Heart left ventricle (tissue), 16 donors: ENCODE measurements at regions not wholly inside any gene's neighbourhood (a gene's known extent, or its start where the extent isn't known, plus 50 kb on each side); places are given as distances from the start of the nearest gene placed in this dataset.

Experiments used
- ATAC-seq, 4 donors: fragments of 200-7000 bp; cut with Tn5 transposase; one replicate each; pipeline ENCODE4 v1.9.1; 2020 to 2022; ENCODE audit warnings: moderate library complexity in 4 of 4, mild to moderate bottlenecking in 3 of 4, moderate number of reproducible peaks in 1 of 4
- DNase-seq, 5 donors: peaks; one replicate each; pipeline ENCODE4 v3.0.0-alpha.2; 2020
- H3K27ac ChIP-seq, 12 donors: fragments of 200-600 bp; sonication (generic) in 4 of 12; one replicate each; pipeline versions ENCODE4 v1.5.0 to v1.8.0; 2016 to 2022; ENCODE audit warnings: mild to moderate bottlenecking in 2 of 12
- H3K27me3 ChIP-seq, 9 donors: fragments of 200-600 bp; sonication (generic) in 2 of 9; one replicate each; pipeline versions ENCODE4 v1.5.1 to v1.8.0; 2016 to 2022; ENCODE audit warnings: mild to moderate bottlenecking in 3 of 9
- H3K36me3 ChIP-seq, 9 donors: fragments of 200-600 bp; sonication (generic) in 2 of 9; one replicate each; pipeline versions ENCODE4 v1.5.0 to v1.8.0; 2018 to 2022; ENCODE audit warnings: mild to moderate bottlenecking in 2 of 9
- H3K4me1 ChIP-seq, 12 donors: fragments of 200-600 bp; sonication (generic) in 4 of 12; one replicate each; pipeline versions ENCODE4 v1.5.0 to v1.8.0; 2016 to 2022; ENCODE audit warnings: mild to moderate bottlenecking in 3 of 12
- H3K4me3 ChIP-seq, 12 donors: fragments of 200-600 bp; sonication (generic) in 4 of 12; one replicate each; pipeline versions ENCODE4 v1.5.0 to v1.8.0; 2017 to 2022; ENCODE audit warnings: mild to moderate bottlenecking in 9 of 12, moderate library complexity in 4 of 12
- H3K9me3 ChIP-seq, 12 donors: fragments of 200-600 bp; sonication (generic) in 4 of 12; one replicate each; pipeline versions ENCODE4 v1.5.0 to v1.8.0; 2016 to 2022; ENCODE audit warnings: mild to moderate bottlenecking in 1 of 12
- POLR2A ChIP-seq, 2 donors: fragments of 450-650 bp; IDR thresholded peaks; one replicate each; pipeline ENCODE4 v1.6.1; 2017; ENCODE audit warnings: antibody characterized with exemption in 2 of 2, mild to moderate bottlenecking in 2 of 2, moderate library complexity in 2 of 2
- WGBS, 4 donors: extraction: QIAGEN DNeasy Blood & Tissue Kit in 2 of 4; methylation state at CpG; one replicate each; pipeline versions ENCODE4 v1.1.5 to v1.1.7; 2013 to 2018; 5-methylcytosine and 5-hydroxymethylcytosine counted together
- intact Hi-C, 10 donors: fragments of 100-400 bp; cut with DNase I; formaldehyde crosslinking; loops; one replicate each; pipeline versions ENCODE4 v1.11.1 to v1.14.2; 2022
- TF ChIP-seq, protein P1 (sequence below), 12 donors: fragments of 200-600 bp; sonication (generic) in 4 of 12; IDR thresholded peaks; one replicate each; pipeline versions ENCODE4 v1.5.0 to v1.8.0; 2018 to 2022; ENCODE audit warnings: antibody characterized with exemption in 12 of 12, mild to moderate bottlenecking in 5 of 12
- donor health status: ischemic (EF 13 %, LVEDD 7.1; RV severe dilation, severe dysfunction).
- donor health status: healthy with polysubstance abuse.
- donor health status: DM: no; HTN: yes; CAD: no.
- donor health status: DM: no; HTN: no; CAD: no.
- donor health status: ischemic (EF 25% LVEDD 6.9; RV normal size, moderate dysfunction).
- donor health status: ischemic (EF 25% LVEDD 5.7; RV mildly dilated, moderate dysfunction).
- donor health status: healthy.
- donor health status: DM: yes; HTN: yes; CAD: no.
- donor health status: ischemic (EF 35%, LVEDD 5.7; RV mildly dilated, moderate dysfunction).
- donor health status: nonischemic (EF 11% LVEDD 7.7; RV severe dilation, severe dysfunction).
- donor health status: DM: yes; HTN: yes; CAD: no.
- donor health status: PGD.
- donor health status: ischemic (EF 29% LVEDD 5.4; RV normal size, mild dysfunction).
- donor health status: nonischemic (EF 23%, LVEDD 6.1; RV moderate dilation, normal function).

DNA sequence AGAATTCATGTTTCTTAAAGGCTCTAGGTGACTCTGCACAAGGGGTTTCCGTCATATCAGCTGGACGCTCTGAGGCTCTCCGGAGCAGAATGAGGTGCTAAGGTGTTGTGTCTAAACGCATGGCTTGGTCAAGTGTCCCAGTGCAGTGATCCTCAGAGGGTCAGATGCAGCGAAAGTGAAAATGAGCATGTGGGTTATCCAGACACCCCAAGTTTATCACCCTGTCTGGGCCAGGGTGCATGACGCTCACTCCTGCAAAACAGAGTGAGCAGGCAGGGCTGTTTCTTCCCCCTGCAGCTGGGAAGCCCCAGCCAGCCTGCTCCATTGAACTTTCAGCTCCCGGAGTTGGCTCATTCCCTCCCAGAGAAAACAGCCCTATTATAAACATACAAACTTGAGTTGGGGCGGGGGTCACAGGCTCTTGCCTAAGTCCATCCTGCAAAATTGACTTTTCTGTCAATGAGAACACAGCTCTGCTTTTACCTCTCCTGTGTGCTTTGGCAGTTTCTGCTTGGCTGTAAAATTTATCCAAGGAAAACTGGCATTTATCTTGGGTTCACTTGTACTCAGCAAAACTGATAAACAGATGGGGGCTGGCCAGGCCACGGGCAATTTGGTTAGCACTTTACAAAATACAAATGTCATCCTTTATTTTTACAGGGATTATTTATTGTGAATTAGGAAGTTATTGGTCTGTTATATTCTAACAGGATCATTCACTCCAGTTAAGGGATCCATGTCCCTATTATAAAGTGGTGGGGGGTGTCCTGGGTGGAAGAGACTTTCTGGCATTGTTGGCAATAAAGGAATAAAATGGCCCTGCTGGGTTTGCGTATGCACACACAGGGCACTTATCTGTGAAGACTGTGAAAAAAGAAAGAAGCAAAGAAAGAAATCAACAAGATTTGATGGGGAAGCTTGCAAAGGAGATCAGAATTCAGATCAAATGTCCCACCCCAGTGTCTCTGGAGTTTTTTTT lies 154.9 kb downstream of the FOXA2 start:
- intact Hi-C loops = no loop called here
- Histone ChIP-seq H3K9me3 (peaks cover 0 to 8% (median 0%) of the 10 kb centered on the region in 12 donors), H3K27ac (no peak overlapping the region), H3K4me1 (no peaks in the 10 kb centered on the region), H3K4me3 (no peak overlapping the region), H3K27me3 (peaks cover 0 to 29% (median 2%) of the 10 kb centered on the region in 9 donors), H3K36me3 (no peaks in the 10 kb centered on the region)
- TF ChIP-seq, protein P1, sequence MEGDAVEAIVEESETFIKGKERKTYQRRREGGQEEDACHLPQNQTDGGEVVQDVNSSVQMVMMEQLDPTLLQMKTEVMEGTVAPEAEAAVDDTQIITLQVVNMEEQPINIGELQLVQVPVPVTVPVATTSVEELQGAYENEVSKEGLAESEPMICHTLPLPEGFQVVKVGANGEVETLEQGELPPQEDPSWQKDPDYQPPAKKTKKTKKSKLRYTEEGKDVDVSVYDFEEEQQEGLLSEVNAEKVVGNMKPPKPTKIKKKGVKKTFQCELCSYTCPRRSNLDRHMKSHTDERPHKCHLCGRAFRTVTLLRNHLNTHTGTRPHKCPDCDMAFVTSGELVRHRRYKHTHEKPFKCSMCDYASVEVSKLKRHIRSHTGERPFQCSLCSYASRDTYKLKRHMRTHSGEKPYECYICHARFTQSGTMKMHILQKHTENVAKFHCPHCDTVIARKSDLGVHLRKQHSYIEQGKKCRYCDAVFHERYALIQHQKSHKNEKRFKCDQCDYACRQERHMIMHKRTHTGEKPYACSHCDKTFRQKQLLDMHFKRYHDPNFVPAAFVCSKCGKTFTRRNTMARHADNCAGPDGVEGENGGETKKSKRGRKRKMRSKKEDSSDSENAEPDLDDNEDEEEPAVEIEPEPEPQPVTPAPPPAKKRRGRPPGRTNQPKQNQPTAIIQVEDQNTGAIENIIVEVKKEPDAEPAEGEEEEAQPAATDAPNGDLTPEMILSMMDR (IDR thresholded peaks at IDR 0.05) = no peak
- TF ChIP-seq POLR2A (IDR thresholded peaks at IDR 0.05) = no peak
- no peak for DNase-seq
- 47 to 65% (median 62%) methylated on average over 6 to 10 of the region's 10 CpGs for WGBS, 4 donors
- no peak for ATAC-seq

DNA sequence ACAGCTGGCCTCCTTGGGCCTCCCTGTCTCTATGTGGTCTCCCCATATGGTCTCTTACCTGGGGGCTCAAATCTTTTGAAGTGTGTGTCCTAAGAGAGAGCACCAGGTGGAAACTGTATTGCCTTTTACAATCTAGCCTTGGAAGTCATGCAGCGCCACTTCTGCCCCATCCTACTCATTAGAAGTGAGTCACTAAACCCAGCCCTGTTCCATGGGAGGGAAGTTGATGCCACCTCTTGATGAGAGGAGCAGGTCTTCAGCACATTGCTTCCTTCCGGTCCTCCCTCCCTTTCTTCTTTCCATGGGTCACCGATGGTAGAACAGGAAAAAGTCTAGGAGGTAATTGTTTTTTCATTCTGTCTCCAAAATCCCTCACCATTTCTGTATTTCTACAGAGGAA lies 156.3 kb downstream of the FOXA2 start:
- Histone ChIP-seq H3K27ac (no peak overlapping the region), H3K27me3 (peaks cover 0 to 33% (median 0%) of the 10 kb centered on the region in 9 donors), H3K4me3 (no peak overlapping the region), H3K4me1 (no peaks in the 10 kb centered on the region), H3K9me3 (peaks cover 0 to 7% (median 0%) of the 10 kb centered on the region in 12 donors), H3K36me3 (no peaks in the 10 kb centered on the region)
- no peak for DNase-seq
- ATAC-seq = no peak
- WGBS, 4 donors = 69 to 88% (median 82%) methylated on average over 3 of the region's 3 CpGs
- TF ChIP-seq POLR2A (IDR thresholded peaks at IDR 0.05) = no peak
- TF ChIP-seq, protein P1 (IDR thresholded peaks at IDR 0.05) = no peak
- intact Hi-C loops = no loop called here

DNA sequence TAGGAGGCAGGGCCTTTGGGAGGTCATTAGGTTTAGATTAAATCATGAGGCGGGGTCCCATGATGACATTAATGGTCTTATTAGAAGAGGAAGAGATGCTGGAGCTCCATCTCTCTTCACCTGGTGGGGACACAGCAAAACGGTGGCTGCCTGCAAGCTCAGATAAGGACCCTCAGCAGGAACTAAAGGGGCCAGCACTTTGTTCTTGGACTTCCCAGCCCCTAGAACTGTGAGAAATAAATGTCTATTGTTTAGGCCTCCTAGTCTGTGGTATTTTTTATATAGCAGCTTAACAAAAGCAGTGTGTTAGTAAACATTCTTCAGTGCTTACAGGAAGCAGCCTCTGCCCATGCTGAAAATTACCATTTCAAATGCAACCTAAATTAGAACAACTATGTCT lies 157.6 kb downstream of the FOXA2 start:
- Histone ChIP-seq H3K27ac (no peak overlapping the region), H3K27me3 (peaks cover 0 to 43% (median 0%) of the 10 kb centered on the region in 9 donors), H3K4me1 (no peaks in the 10 kb centered on the region), H3K36me3 (no peaks in the 10 kb centered on the region), H3K9me3 (peaks cover 0 to 7% (median 0%) of the 10 kb centered on the region in 12 donors), H3K4me3 (no peak overlapping the region)
- ATAC-seq = no peak
- TF ChIP-seq, protein P1 (IDR thresholded peaks at IDR 0.05) = no peak
- TF ChIP-seq POLR2A (IDR thresholded peaks at IDR 0.05) = no peak
- intact Hi-C loops = no loop called here
- WGBS, 4 donors = 63 to 80% (median 65%) methylated on average over 2 of the region's 2 CpGs
- no peak for DNase-seq
